GM21717 (cell line): ENCODE measurements at regions not wholly inside any gene's neighbourhood (a gene's known extent, or its start where the extent isn't known, plus 50 kb on each side); places are given as distances from the start of the nearest gene placed in this dataset.
"Not testable (repeated sequence)": the region's sequence is repeated elsewhere in the genome, so short reads cannot be mapped to it uniquely, and the experiment has no call there.

Experiments
- ATAC-seq: cut with Tn5 transposase; IDR thresholded peaks from one replicate; pipeline ENCODE4 v1.9.1; 2021; ENCODE audit warnings: mild to moderate bottlenecking, moderate library complexity; ENCODE audit not compliant: unreplicated experiment

DNA sequence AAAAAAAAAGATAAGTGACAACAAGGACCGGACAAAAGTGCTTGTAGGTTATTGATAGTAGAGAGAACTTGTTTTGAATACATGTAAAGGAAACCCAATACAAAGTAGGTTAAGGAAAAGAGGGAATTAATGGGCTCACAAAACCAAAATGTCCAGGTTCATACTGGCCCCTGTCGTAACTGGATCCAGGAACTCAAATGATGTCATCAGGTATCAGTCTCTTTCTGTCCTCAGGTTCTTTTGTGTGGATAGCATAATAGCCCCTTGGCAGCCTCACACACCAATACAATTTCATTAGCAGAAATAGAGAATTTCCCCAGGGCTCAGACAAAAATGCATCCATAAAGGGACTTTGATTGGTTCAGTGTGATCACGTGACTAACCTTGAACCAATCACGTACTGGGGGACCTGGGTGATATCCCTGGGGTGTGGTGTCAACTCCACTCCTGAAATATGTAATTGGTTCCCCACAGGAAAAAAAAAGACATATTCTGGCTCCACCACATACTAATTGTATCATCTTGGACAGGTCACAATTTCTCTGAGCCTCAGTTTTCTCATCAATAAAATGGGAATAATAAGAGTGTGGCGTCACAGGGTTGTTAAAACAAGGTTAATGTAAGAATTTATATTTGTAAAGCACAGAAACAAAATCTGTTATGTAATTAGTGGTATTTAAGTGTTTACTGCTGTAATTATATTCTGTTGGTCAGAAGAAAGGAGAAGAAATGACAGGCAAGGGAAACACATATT, 174.8 kb downstream of the PDGFRA start:
- ATAC-seq: no peak

DNA sequence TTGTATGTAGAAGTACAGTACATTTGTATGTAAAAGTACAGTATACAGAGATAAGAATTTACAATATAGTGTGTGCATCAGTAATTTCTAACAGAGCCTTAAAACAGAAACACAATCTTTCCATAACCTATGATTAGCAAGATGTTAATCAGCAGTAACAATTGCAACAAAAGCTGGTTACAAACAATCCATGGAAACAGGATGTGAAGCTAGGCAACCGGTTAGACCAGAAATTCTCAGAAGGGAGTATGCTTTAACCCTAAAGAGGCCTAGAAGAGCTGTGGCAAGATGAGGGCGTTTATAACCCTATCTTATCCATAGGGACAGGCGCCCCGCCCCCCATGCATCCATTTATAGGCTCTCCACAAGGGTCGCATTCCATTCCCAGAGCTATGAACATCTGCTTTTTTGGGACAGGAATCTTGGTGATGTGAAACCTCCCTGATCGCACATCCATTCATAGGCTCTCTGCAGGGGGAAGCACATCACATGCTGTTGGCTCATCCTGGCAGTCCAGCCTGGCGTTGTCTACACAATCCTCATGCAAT, 180.3 kb downstream of the PDGFRA start:
- not testable (repeated sequence) for ATAC-seq

DNA sequence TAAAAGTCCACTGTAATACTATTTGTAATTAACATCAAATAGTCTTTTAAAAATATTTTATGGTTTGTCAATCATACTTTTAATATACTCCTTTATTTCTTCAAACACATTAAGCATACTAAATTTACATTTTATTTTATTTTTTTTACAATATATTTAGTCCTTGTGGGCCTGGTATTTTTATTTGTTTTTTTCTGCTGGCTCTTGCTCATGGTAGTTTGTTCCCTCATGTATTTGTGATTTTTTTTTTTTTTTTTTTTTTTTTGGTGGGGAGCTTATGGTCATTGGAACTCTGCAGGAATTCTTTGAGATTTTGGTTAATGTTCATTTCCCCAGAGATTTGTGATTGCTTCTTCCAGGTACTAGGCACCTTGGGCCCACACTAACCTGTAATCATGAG, 185.5 kb downstream of the PDGFRA start:
- ATAC-seq: no peak

DNA sequence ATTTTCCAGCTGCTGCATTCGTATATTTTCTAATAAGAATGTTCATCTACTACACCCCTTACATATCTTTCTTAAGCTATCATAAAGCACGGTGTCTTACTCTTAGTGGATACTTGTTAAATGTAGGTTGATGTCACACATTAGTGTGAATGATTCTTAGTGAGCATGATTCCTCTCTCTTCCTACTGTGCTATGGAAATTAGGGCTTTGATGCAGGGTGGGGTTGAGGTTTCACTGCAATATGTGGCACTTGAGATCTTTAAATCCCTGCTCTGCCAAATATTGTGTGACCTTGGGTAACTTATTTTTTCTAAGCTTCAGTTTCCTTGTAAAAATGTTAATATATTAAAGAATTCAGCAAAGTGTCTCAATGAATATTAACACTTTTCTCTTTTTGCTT, 188.4 kb downstream of the PDGFRA start:
- ATAC-seq: no peak

DNA sequence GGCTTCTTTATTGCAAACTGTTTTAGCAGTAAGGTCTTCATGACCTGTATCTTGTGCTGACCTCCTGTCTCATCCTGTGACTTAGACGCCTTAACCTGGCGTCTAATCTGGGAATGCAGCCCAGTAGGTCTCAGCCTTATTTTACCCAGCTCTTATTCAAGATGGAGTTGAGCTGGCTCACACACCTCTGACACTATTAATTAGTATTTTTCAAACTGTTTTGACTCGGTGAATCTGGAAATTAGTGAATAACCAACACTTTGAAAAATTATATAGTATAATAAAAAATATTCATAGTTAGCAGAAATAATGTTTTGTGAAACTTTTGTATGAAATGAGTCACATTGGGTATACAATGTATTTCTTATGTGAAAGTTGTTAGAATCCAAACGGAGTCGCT, 189.4 kb downstream of the PDGFRA start:
- no peak for ATAC-seq

DNA sequence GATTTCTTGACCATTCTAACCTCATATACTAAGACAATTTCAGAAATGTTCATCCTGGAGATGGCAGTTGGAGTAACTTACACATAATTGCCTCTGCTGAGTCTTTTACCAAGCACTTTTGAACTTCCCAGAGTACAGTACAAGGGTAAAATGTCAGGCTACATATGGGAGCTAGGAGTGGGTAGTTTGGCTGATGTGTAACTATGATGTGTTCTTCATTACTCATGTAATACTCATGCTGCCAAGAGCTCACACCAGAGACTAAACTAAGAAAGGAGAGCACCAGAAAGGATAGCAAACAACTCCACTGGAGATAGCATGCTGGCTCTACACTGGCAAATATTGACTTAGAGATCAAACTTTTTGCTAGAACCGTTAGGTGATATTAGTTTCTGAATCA, 194.0 kb downstream of the PDGFRA start:
- no peak for ATAC-seq

DNA sequence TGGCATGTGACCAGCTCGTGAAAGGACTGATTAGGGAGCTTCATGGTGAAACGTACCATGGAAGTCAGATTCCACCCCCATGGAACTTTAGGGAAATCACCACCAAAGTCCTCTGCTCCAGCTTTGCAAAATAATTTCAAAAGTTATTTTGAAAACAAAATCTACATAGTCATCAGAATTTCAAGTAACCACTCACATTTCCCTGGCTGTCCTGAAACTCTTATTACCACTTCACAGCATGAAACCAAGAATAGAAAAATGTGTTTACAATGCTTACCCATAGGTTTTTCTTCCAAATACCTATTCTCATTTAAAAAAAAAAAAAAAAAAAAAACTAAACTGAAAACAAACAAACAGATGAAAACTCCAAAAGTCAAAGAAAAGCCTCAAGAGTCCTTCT, 198.7 kb downstream of the PDGFRA start:
- no peak for ATAC-seq

DNA sequence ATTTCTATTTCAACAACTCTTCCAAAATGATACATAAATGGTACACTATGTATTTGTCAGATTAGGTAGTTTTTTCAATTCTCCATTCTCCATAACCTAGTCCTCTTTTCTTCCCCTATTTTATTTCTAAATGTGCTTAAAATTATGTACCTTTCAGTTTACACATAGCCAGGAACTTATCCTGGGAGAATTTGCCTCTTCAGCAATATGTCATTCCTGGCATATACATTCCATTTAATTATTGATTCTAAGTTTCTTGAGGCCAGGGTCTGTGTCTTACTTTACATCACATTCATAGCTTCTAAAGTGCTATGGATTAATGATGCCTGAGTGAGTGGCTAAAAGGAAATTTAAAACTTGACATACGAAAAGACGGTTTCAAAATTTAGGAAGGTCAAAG, 199.8 kb downstream of the PDGFRA start:
- ATAC-seq: no peak

DNA sequence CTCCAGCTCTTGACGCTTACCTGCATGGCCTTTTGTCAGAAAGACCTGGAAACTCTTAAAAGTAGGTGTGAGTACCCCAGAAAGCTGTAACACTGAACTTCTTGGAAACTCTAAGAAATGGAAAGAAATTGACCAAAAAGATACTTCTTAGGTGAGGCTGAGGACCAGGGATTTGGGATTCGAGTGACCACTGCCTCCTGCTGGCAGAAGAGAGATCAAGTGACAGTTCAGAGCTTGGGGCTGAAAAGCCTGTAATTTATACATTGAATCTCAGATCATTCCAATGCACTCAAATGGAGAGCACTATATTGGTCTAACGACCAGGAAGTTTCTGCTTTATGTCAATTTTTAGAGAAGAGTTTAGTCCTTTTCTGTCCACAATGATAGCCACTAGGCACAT, 204.6 kb downstream of the PDGFRA start:
- no peak for ATAC-seq

DNA sequence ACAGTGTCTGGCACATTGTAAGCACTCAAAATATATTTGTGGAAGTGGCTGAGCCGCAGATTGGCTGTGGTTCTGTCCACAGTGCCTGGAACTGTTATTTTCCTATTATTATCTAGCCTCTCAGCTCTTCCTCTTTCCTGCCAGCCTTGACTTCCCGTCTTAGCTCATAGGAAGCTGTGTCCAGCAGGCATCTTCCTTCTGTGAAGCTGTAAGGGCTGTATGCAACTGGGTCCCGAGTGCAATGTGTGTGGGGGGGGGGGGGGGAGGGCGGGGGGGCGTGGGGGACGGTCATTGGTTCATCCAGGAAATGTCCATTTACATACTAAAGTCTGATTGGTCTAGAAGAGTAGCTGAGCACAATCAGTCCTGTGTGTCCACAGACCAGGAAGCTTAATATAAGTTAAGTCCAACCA, 210.7 kb downstream of the PDGFRA start:
- ATAC-seq: no peak

DNA sequence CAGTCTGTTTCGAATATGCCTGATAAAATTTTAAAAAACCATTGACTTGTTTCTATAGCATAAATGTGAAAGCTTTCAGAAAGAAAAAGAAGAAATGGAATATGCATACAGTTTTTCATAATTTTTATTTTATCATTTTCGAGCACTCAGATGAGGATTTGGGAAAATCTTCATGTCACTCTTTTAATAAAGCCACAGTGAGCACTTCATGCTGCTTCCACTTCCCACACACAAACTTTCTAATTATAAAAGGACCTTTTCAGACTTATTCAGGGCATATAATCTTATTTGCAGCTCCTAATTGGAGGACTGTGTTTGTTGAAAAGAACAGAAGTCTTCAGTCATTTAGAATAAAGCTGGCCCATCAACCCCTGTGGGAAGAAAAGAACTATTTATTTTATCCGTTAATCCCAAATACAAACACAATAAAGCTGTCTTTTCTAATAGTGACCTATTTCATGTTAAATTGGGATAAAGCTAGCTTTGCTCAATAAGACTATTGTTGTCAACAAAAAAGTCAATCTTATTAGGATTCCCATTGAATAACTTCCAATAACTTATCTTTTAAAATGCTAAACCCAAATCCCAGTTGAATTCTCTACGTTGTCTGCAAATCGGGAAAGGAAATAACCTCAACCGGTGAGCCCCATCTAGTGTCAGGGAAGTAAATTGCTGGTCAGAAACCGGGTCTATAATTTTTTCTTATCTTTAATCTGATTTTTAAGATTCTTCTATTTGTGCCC, 211.5 kb downstream of the PDGFRA start:
- no peak for ATAC-seq

DNA sequence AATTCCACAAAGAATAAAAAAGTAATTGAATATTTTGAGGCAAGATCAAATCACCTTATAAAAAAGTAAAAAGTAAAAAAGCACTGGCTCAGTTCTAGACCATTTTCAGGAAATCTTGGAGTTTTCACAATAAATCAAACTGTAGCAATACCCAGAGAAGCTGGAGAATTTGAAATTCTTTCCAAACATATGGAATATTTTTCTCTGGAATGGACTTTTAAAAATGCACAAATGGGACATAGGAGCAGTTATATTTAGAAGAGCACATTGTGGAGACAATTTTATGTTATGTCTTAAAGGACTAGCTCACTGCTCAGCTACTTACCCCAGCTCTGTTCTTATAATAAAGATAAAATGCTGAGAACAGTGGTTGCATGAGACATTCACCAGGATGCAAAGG, 211.9 kb upstream of the KIT start:
- no peak for ATAC-seq

DNA sequence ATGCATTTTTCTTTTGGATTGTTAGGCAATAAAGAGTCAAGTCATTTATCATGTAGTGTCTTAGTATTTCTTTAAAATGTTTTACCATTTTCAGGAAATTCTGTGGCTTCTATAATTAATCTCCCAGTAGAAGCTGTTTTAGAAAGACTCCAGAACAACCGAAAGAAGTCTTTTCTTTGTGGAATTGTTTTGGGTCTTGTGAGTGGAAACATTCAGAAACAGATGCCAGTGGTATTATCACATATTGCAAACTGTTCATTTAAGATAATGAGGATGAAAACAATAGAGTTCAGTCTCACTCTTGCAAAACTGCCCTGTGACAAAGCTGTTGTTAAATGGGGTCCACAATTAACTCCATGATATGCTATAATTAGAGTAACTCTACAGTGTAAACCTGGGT, 211.2 kb upstream of the KIT start:
- ATAC-seq: no peak

DNA sequence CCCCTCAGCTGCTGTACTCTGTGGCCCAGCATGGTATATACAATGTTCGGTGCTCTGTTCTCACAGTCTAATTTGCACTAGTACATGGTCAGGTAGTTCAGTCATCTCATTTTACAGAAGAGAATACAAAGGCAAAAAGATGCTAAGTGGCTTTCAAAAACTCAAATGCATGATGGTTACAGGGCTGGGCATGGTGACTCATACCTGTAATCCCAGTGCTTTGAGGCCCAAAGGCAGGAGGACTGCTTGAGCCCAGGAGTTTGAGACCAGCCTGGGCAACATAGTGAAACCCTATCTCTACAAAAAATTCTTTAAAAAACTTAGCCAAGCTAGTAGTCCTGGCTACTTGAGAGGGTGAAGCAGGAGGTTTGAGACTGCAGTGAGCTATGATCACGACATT, 210.5 kb upstream of the KIT start:
- no peak for ATAC-seq

DNA sequence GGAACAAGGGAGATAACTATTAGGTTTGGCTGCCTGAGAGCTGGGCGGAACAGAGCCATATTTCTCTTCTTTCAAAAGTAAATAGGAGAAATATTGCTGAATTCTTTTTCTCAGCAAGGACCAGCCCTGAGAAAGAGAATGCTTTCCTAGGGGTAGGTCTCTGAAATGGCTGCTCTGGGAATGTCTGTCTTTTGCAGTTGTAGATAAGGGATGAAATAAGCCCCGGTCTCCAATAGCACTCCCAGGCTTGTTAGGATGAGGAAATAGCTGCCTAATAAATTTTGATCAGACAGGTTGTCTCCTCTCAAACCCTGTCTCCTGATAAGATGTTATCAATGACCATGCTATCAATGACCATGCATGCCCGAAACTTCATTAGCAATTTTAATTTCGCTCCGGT, 207.8 kb upstream of the KIT start:
- ATAC-seq: no peak

DNA sequence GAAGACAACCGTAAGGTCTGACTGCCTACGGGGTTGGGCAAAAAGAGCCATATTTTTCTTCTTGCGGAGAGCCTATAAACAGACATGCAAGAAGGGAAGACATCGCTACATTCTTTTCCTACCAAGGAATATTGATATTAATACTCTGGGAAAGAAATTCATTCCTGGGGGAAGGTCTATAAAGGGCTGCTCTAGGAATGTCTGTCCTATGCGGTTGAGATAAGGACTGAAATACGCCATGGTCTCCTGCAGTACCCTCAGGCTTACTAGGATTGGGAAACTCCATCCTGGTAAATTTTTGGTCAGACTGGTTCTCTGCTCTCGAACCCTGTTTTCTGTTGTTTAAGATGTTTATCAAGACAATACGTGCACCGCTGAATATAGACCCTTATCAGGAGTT, 190.8 kb upstream of the KIT start:
- not testable (repeated sequence) for ATAC-seq

DNA sequence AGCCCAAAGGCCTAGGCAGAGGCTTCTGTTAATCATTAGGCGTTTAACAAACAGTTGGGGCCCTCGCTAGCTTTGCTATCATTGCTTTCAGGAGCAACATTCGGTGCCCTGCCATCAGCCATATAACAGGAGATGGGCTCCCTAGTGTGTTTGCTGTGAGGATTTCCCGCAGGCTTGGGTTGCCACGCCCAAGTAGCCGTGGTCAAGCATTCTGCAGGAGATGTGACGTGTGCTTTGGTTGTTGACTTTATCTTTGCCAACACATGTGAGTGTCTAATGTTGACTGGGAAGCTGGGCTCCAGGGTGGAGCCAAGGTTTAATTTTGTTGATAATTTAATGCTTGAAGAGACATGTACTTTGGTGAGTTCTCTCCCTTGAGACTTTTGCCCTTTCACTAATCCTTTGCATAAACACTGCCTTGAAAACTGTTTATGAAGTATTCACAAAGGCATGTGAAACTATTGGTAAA, 184.6 kb upstream of the KIT start:
- ATAC-seq: no peak

DNA sequence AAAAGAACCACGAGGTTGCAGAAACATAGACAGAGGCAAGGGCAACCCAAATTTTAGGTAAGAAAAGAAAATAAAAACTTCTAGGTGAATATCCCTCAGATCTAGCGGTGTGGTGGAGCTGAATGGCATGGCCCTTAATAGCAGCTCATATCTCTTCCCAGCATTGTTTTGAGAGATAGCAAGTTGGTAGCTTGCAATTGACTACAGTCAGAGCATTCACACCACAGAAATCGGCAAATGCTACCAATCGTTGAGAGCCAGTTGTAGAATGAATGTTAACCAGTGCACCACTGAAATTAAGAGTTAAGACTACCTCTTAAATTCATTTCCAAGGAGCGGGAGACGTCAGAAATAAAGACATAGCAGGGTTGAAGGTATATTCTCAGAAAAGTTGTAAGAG, 184.0 kb upstream of the KIT start:
- ATAC-seq: no peak

DNA sequence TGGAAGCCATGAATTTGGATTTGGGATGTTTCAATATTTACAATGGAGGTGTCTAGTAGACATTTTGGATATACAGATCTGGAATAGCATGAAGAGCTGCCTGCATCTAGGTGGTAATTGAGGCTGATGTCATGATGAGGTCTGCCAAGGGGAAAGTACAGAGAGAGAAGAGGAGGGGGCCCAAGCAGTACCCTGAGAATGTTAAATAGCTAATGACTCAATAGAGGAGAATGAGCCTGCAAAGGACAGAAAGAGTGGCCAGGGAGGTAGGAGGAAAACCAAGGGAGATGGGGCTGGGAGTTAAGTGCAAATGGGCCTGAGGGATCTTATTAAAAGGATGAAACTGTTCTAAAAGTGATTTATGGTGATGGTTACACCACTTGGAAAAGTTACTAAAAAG, 182.2 kb upstream of the KIT start:
- ATAC-seq: no peak

DNA sequence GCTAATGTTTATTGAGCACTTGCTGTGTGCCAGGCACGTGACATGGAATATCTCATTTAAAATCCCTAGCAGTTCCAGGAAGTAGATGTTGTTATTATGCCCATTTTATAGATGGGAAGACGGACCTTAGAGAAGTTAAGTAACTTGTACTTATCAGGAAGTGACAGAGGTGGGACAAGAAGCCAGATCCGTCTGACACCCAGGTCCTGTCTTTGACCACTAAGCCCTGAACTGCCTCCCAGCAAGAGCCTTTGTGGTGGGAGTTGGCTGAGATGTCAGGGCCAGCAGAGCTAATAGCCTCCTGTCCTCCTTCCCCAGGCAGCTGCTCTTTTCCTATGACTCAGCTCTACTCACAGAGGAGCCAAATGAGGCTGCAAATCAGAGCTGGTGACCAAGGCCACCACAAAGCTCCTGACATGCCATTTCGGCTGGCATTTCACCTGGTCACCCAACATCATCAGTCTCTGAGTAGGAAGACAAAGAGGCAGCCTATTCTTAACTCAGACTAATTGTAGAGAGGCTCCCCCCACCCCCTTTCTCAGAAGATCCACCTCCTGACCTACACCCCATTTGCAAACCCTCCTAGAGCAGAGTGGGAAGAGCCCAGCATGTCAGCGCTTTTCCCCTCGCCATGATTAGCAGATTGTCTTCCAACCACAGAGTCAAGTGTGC, 175.1 kb upstream of the KIT start:
- no peak for ATAC-seq

DNA sequence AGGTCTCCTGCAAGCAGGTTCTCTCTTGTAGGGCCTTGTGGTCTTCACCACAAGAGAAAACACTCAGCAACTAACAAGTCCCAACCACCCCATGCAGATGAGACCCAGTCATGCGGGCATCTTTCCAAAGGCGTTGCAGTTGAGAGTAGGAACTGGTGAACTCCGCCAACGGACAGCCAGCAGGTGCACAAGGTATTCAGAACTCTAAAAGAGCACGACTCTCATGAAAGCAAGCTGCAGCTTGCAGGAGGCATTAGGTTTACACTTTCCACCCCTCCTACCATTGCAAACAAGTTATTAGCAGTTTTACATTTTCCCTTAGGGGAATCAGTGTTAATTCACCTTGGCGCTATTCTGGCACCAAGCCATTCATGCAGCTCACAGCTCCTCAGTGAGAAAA, 173.4 kb upstream of the KIT start:
- no peak for ATAC-seq

DNA sequence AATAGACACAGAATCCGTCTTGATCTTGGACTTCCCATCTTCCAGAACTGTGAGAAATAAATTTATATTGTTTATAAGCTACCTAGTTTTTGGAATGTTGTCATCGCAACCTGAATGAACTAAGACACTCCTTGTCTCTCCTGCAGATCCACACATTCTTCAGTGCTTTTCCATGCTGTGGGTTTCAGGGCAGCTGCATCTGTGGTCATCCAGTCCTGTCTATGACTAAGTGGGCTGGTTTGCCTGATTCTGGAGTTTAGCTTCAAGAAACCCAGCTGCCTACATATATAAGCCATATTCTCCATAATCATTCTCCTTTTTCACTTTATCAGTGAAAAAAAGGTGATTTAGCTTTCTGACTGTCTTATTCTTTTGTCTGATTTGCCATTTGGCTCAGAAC, 170.3 kb upstream of the KIT start:
- no peak for ATAC-seq
